HG03520 (cell line): ENCODE measurements at regions not wholly inside any gene's neighbourhood (a gene's known extent, or its start where the extent isn't known, plus 50 kb on each side); places are given as distances from the start of the nearest gene placed in this dataset.
"Not testable (repeated sequence)": the region's sequence is repeated elsewhere in the genome, so short reads cannot be mapped to it uniquely, and the experiment has no call there.

Experiments used
- ATAC-seq: cut with Tn5 transposase; IDR thresholded peaks from one replicate; pipeline ENCODE4 v1.9.1; 2021; ENCODE audit warnings: mild to moderate bottlenecking, moderate library complexity; ENCODE audit not compliant: unreplicated experiment

DNA sequence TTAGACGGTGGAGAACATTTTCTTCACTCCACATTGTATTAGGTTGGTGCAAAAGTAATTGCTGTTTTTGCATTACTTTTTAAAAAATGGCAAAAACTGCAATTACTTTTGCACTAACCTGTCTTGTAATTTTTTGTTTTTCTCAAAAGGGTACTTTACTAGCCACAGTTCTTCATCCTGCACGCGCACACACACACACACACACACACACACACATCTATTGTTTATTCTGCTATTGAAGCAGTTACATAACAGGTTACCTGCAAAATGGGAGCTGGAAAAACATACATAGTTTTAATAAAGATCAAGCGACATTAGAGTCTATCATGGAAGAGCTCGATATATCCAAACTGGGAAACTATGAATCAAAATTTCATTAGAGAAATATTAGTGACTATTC, 235.2 kb downstream of the SIM1 start:
- no peak for ATAC-seq

DNA sequence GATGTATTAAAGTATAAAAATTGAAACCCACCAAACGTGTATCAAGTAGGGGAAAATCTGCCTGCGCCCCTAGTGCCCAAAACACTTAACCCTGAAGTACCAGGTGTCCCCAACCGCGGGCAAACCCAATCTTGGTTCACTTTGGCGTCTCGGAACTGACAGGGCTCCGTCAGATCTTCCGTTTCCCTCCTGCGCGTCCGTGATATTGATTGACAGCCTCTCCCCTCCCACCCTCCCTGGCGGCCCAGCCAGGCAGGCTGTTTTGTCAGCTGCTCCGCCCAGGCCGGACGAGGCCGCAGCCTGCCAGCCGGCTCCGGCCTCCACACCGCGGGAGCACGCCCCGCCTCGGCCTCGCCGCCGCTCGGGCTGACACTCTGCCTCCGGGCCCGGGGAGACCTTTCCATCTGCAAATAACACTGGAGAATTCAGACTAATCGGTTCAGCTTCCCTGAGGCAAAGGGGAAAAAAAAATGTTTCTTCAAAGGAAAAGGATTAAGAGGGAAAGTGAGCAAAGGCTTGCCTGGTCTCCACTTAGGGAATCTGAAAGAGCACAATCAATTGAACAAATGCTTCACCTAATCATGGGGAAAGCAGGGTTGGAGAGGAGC, 234.9 kb upstream of the MCHR2 start:
- peak; percentile 99 for ATAC-seq

DNA sequence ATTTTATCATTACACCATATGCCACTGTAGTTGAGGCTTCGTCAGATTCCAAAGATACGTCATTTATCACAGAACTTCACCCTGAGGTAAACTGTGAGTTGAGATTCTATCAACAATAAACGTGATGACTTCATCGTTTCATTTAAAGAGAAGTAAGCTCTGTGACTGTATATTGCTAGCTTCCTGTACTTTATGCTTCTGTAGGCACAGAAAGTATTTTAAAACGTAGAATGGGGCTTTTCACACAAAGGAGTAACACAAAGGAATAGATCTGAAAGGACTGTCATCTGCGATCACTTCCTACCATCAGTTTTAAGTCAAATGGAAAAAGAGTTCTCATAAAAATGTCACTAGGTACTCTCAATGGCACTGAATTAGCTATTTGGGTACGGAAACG, 234.4 kb upstream of the MCHR2 start:
- ATAC-seq: peak; percentile 3

DNA sequence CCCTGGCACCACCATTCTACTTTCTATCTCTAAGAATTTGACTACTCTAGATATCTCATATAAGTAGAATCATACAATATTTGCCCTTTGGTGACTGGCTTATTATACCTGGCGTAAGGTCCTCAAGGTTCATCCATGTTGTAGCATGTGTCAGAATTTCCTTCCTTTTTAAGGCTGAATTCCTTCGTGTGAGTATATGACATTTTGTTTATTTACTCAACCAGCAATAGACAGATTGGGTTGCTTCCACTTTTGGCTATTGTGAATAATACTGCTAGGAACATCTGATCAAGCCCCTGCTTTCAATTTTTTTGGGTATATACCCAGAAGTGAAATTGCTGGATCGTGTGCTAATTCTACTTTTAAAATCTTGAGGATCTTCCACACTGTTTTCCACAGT, 232.8 kb upstream of the MCHR2 start:
- ATAC-seq: no peak

DNA sequence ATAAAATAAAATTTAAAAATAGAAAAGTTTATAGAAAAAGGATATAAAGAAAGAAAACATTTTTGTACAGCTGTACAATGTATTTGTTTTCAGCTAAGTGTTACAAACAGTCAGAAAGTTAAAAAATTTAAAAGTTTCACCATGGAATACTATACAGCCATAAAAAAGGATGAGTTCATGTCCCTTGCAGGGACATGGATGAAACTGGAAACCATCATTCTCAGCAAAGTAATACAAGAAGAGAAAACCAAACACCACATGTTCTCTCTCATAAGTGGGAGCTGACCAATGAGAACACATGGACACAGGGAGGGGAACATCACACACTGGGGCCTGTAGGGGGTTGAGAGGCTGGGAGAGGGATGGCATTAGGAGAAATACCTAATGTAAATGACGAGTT, 229.9 kb upstream of the MCHR2 start:
- ATAC-seq: not testable (repeated sequence)

DNA sequence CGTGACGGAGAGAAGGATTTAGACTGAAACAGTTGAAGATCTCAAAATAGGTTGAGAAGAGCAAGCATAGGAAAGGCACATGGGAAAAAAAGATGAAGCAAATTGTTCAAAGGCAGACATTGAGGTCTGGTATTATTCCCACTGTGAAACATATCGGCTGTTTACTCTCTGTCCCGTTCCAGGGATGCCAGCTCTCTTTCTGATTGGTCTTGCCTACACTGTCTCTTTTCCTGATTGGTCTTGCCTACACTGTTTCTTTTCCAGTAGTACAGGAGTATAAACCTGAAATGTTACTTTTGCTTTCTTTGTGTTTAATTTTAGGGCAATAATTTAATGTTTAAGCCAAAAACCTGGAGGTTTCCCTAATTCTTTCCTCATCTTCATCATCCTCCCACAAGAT, 226.5 kb upstream of the MCHR2 start:
- no peak for ATAC-seq

DNA sequence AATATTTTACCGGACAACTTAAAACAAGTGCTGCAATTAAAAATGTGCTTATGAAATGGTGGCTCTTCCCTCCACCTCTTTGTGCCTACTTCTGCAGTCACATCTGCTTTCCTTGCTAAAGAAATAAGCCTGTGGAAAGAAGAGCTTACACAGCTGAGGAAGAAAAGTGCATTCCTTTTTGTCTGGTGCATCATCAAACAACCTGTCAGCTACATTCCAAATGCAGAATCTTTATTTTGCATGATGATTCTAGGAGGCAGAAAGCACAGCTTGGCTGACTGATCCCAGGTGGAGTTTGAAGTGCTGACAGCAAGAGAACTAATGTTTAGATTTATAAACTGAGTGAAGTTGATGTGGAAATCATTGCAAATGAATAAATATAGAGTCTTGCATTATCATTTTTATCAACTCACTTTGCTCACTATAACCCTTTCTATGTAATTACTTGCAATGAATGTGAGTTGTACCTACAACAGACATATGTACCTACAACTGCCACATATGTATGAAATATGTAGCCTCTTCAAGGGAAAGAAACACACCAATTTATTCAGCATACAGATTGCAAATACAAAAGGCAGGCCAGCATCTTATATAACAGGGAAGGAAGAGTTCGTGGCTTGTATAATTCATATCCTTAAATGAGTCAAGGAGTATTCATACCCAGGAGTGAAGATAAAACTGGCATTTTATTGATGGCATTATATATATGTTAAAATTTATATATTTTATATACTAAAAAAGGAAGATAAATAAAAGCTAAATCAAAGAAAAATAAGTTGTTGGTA, 223.4 kb upstream of the MCHR2 start:
- ATAC-seq: no peak

DNA sequence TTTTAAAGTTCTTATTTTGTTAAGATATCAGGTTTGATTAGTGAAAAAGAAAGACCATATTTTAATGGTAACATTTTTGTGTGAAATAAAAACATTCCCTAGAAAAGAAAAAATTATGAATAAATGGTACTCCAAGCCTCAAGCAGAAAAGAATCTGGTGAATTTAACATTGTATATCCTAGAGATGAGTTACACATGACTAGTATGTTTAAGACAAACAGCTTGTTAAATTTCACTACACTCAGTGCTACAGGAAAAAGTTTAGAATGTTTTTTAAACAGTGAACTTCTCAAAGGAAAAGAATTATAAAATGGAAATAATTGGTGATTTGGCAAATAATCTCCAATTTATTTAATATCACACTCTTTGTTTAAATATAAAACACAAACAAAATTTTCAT, 222.7 kb upstream of the MCHR2 start:
- ATAC-seq: no peak

DNA sequence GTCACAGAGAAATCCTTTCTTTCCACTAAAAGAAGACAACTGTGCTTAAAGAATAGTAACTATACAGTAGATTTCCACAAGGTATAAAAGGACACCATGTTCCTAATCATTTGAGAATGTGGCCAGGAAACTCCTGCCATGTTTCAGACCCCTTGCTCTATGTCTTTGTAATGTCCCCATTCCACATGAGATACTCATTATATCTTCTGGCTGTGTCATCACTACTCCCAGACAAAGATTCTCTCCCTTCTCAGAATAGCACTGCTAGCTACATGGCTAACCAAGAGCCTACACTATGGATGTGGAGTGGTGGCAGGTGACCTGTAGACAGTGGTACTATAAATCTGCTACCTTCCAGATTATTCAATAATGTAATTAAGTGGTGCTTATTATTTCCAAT, 218.1 kb upstream of the MCHR2 start:
- no peak for ATAC-seq

DNA sequence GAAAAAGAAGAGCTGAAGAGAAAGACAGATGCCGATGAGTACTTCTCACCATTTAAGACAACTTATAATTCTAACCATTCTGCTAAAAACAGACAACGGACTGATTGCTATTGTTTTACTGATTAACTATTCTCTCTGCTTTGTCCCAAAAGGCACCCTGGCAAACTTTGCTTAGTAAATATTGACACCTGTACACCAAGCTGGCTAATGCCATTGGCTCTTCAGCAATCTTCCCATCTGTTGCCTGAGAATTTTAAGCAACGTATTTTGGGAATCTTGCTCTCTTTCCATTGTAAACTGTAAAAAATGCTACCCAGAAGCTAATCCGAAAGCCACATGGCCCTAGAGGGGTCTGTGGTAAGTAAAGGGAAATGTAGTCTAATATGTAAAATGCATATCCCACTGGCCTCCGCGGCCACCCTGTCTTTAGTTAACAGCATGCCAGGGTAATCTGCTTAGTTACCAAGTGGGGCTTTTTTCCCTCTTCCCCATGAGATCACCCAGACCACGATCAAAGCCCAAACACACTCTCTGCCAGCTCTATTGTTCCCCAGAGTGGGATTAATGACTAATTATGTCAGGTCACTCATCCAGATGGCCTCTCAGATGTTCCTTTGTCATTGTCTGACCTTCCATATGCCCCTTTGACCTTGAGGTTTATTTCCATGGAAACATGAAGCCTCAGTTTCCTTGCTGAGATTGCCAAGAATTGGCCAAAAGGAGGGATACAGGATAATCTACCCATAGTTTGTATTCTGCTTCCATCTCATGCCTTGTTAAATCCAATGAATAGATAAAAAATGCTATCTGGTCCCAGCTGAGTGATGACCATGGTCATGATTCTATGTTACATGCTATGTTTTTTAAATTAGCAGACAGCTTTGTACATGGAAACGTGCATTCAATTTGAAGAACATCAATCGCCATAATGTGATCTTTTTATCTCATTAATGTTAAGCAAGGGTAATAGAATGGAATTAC, 216.4 kb upstream of the MCHR2 start:
- no peak for ATAC-seq

DNA sequence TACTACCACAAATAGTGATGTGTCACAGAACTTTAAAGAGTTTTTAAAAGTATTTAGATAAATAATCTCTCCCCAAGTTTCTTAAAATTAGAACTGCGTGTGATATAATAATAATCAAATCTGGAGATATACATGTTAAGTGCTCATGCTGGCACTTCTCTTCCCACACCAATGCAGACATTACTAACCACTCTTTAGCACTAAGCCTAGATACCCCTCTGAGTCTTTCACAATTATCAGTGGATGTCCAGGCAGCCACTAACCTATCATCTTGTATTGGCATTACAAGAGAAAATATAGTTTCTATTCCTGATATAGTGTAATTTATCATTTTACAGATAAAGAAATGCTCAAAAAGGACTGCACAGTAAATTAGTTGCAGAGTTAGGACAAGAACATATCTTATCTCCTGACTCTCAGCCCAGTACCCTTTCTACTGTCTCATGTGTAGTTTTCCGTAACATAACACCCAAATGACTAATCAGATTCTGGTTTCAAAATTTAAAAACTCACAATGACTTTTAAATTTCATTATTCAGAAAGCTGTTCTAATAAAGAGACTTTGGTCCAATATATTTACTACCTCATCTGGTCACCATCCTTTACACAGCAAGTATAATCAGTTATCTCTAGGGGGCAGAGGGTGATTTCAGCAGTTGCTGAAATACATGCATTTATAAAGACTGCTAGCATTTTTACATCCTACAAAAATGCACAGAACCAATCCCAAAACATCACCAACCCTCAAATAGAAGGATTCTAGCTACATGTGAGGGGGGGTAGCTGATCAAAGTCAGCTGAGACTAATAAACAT, 215.5 kb upstream of the MCHR2 start:
- no peak for ATAC-seq

DNA sequence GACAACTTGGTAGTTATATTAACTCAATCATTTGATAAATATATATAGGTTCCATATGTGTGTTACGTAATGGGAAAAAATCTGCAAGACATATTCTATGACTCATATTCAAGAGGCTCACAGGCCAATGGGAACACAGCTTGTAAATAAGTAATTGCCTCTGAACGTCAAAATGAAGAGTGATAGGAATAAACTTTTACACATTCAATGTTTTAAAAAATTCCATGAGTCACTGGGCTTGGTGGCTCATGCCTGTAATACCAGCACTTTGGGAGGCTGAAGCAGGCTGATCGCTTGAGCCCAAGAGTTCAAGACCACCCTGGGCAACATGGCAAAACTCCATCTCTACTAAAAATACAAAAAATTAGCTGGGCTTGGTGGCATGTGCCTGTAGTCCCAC, 209.4 kb upstream of the MCHR2 start:
- no peak for ATAC-seq

DNA sequence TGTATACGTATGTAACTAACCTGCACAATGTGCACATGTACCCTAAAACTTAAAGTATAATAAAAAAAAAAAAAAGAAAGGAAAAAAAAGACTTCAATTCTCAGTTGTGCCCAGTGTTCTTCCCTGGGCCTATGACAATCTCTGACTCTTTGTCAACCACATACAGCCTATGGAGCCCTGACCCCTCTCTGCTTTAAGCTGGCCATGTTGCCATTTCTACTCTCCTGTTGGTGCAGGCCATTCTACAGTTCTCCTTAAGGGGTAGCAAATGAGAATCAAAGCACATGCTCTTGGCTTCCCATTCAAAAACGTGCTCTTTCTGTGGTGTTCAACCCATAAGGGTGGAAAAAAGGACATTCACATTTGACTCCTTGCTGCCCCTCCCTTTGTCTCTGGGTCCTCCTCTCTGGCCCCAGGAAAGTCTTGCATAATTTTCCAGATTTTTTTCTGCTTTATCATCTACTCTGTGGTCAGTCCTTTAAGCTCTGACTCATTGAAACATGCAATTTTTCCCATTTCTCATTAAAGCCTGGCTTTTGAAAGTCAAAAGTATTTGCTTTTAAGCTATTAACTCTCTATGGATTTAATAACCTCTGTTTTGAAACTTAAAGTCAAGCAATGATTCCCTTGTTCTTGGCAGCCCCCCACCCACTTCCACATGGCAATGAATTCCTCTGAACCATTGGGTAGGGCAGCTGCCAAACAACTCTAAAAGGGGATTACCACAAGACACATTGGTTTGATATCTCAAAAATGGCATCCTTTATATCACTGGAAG, 208.6 kb upstream of the MCHR2 start:
- ATAC-seq: no peak

DNA sequence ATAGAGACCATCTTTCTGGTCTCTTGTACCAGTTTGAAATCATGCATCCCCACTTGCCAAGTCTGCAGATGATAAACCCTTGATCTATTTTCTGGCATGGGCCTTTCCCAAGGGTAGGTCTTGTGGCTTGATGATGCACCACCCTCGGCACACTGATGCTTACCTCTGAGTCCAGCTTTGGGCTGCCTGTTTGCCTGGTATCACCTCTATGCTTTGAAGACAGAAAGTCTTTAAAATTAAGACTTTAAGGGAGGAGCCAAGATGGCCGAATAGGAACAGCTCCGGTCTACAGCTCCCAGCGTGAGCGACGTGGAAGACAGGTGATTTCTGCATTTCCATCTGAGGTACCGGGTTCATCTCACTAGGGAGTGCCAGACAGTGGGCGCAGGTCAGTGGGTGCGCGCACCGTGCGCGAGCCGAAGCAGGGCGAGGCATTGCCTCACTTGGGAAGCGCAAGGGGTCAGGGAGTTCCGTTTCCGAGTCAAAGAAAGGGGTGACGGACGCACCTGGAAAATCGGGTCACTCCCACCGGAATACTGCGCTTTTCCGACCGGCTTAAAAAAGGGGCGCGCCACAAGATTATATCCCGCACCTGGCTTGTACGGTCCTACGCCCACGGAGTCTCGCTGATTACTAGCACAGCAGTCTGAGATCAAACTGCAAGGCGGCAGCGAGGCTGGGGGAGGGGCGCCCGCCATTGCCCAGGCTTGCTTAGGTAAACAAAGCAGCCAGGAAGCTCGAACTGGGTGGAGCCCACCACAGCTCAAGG, 202.4 kb upstream of the MCHR2 start:
- not testable (repeated sequence) for ATAC-seq

DNA sequence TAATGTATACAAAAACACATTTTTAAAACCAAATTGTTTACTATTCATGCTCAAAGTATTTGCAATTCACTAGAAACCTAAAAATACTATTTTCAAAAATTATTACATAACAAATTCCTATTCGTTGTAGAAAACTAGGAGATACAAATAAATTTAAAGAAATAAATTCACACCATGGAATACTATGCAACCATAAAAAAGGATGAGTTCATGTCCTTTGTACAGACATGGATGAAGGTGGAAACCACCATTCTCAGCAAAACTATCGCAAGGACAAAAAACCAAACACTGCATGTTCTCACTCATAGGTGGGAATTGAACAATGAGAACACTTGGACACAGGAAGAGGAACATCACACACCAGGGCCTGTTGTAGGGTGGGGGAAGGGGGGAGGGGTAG, 201.2 kb upstream of the MCHR2 start:
- not testable (repeated sequence) for ATAC-seq

DNA sequence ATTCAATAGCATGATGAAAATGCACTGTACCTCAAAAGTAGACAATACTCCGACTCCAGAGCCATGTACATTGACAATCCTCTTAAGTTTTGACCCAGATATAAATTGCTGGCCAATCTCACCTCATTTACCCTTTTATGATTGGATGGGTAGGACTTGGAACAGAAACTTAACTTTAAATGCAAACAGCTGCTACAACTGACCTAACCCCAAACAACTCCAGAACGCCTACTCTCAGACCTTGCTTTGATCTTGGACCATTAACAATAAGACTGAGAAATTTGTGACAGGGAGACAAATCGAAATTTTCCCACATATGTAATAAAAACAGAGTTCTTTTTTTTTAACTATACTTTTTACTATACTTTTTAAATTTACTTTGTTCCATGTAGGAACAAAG, 200.5 kb upstream of the MCHR2 start:
- ATAC-seq: no peak

DNA sequence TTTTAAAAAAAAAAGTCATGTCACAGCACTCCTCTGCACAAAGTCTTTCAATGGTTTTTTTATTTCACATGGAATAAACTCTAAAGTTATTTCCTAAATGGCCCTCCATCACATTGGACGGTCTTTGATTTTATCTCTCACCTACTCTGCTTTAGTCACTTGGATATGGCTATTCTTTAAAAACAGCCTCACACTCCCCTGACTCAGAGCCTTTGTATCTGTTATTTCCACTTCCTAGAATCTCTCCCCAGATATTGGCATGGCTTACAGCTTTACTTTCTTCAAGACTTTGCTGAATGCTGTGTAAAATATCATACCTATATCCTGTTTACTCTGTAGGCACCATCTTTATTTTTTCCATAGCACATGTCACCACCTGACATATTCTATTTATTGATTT, 194.7 kb upstream of the MCHR2 start:
- ATAC-seq: no peak

DNA sequence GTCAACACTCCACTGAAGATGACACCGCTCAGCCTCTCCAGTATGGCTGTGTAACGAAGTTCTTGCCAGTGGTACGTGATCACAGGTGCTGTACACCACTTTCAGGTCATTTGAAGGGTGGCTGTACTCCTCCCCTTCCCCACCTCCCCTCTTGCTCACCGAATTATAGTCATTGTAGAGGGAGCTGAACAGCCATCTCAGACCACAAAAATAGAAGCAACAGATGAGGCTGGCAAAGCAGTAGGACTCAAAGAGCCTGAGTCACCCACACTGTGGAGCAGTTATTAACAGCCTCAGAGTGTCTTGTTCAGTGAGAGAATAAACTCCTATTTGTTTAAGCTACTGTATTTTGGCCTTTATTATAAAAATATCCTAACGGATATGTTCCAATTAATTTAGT, 192.5 kb upstream of the MCHR2 start:
- no peak for ATAC-seq

DNA sequence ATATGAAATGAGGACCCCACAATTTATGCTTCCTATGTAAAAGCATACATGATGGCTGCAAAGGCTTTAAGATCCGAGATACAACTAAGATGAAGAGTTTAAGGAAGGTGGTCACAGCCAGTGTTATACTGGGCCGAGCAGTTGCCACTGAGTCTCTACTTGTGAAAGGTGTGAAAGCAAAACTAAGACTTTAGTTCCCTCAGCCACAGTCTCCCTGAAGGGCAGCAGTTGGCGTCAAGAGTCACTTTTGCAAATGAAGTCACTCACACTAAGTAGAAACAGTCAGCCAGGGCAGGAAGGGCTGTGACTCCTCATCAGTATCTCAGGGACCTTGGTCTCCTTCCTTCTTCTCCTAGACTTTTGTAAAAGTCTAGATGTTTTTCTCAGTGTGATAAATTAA, 191.6 kb upstream of the MCHR2 start:
- peak; percentile 91 for ATAC-seq
